H1 (cell line): ENCODE measurements at regions not wholly inside any gene's neighbourhood (a gene's known extent, or its start where the extent isn't known, plus 50 kb on each side); places are given as distances from the start of the nearest gene placed in this dataset.
"Not testable (repeated sequence)": the region's sequence is repeated elsewhere in the genome, so short reads cannot be mapped to it uniquely, and the experiment has no call there.

ENCODE experiments used
- CBX8 ChIP-seq: fragments of 300-800, 300-1000 bp; sonication (generic); IDR thresholded peaks from 2 replicates; pipeline ENCODE4 v1.7.1; 2016; ENCODE audit warnings: low read depth, low read length, borderline replicate concordance
- EGR1 ChIP-seq: IDR thresholded peaks from 2 replicates; pipeline ENCODE4 v1.6.1; 2011; ENCODE audit warnings: low read depth, low read length, borderline replicate concordance
- EZH2 ChIP-seq: fragments of 200-600 bp; sonication (generic); IDR thresholded peaks from 2 replicates; pipeline ENCODE4 v1.7.1; 2012; ENCODE audit warnings: low read depth, mild to moderate bottlenecking, moderate library complexity, low read length, inconsistent platforms; ENCODE audit not compliant: severe bottlenecking
- GABPA ChIP-seq: IDR thresholded peaks from 2 replicates; pipeline ENCODE4 v1.6.1; 2011; ENCODE audit warnings: mild to moderate bottlenecking, low read length, moderate library complexity, borderline replicate concordance; ENCODE audit not compliant: insufficient read depth
- GTF2F1 ChIP-seq: IDR thresholded peaks from 2 replicates; pipeline ENCODE4 v1.6.1; 2012; ENCODE audit warnings: low read depth, low read length, improper control_type of control experiment, borderline replicate concordance
- JUN ChIP-seq: IDR thresholded peaks from 2 replicates; pipeline ENCODE4 v1.6.1; 2011; ENCODE audit warnings: low read depth, mild to moderate bottlenecking, improper control_type of control experiment, low read length
- MAFK ChIP-seq: IDR thresholded peaks from 2 replicates; pipeline ENCODE4 v1.6.1; 2012; ENCODE audit warnings: low read depth, mild to moderate bottlenecking, improper control_type of control experiment, low read length
- POLR2A ChIP-seq, 2 experiments: IDR thresholded peaks; 1 replicate in 1 of 2; 2 replicates in 1 of 2; pipeline ENCODE4 v1.6.1; 2011; ENCODE audit warnings: low read depth in 2 of 2, low read length in 2 of 2, mild to moderate bottlenecking in 2 of 2; ENCODE audit errors: control extremely low read depth in 1 of 2
- POLR2AphosphoS5 ChIP-seq: IDR thresholded peaks from 2 replicates; pipeline ENCODE4 v1.6.1; 2011; ENCODE audit warnings: low read depth, low read length
- RBBP5 ChIP-seq: IDR thresholded peaks from 2 replicates; pipeline ENCODE4 v1.7.1; 2012; ENCODE audit warnings: low read depth, mild to moderate bottlenecking, inconsistent platforms, low read length, moderate library complexity, borderline replicate concordance
- RFX5 ChIP-seq: IDR thresholded peaks from 2 replicates; pipeline ENCODE4 v1.6.1; 2011; ENCODE audit warnings: low read depth, low read length, improper control_type of control experiment, borderline replicate concordance
- TF ChIP-seq, protein P1 (sequence below), 3 experiments: IDR thresholded peaks; 1 replicate in 2 of 3; 2 replicates in 1 of 3; pipeline versions ENCODE4 v1.5.1 to v1.6.1; 2011; ENCODE audit warnings: low read length in 3 of 3, mild to moderate bottlenecking in 3 of 3, inconsistent platforms in 2 of 3, low read depth in 1 of 3, moderate library complexity in 1 of 3; ENCODE audit not compliant: insufficient read depth in 1 of 3; ENCODE audit errors: control extremely low read depth in 1 of 3

DNA sequence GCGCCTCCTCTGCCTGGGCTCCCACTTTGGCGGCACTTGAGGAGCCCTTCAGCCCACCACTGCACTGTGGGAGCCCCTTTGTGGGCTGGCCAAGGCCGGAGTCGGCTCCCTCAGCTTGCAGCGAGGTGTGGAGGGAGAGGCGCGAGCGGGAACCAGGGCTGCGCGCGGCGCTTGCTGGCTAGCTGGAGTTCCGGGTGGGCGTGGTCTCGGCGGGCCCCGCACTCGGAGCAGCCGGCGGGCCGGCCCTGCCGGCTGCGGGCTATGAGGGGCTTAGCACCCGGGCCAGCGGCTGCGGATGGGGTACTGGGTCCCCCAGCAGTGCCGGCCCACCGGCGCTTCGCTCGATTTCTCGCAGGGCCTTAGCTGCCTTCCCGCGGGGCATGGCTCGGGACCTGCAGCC is 344.5 kb downstream of the NYAP2 start:
- not testable (repeated sequence) for TF ChIP-seq RBBP5; CBX8; POLR2A (IDR thresholded peaks at IDR 0.05; ENCODE audit: control extremely low read depth in 1 of 2, low read depth in 2 of 2, low read length in 2 of 2); MAFK; EGR1; EZH2; POLR2AphosphoS5; RFX5; JUN; GABPA; GTF2F1
- TF ChIP-seq, protein P1, sequence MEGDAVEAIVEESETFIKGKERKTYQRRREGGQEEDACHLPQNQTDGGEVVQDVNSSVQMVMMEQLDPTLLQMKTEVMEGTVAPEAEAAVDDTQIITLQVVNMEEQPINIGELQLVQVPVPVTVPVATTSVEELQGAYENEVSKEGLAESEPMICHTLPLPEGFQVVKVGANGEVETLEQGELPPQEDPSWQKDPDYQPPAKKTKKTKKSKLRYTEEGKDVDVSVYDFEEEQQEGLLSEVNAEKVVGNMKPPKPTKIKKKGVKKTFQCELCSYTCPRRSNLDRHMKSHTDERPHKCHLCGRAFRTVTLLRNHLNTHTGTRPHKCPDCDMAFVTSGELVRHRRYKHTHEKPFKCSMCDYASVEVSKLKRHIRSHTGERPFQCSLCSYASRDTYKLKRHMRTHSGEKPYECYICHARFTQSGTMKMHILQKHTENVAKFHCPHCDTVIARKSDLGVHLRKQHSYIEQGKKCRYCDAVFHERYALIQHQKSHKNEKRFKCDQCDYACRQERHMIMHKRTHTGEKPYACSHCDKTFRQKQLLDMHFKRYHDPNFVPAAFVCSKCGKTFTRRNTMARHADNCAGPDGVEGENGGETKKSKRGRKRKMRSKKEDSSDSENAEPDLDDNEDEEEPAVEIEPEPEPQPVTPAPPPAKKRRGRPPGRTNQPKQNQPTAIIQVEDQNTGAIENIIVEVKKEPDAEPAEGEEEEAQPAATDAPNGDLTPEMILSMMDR (IDR thresholded peaks at IDR 0.05; ENCODE audit: control extremely low read depth in 1 of 3, insufficient read depth in 1 of 3, low read depth in 1 of 3, low read length in 3 of 3), result not testable (repeated sequence)
